ENCODE measurements at regions not wholly inside any gene's neighbourhood (a gene's known extent, or its start where the extent isn't known, plus 50 kb on each side); places are given as distances from the start of the nearest gene placed in this dataset.

DNA sequence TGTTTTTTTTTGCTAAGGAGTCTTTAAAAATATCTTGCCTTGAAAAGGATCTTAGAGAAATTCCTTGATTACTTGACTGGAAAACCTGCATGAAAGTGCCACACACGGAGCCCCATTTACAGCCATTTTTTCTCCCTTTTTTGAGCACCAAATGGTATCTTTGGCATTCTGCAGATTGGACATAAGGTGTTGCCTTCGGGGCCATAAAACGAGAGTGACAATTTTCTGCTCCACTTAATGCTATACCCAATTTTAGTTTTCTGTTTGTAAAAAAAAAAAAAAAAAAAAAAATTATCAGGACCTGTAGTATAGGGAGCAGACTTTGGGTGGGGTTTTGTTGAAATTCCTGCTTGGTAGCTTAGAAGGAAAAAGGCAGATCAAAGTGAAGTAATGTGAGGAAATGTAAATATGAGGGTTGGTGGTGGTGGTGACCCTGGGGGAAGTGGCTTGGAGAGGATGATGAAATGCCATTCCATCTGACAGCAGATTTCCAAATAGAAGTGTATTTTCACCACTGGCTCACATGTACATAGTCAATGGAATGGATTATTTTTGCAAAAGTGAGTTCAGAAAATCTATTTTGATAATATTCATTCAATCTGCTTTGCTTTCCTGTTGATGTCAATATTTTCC, 212.1 kb upstream of the SOX4 start:
- TF ChIP-seq POLR2AphosphoS5 (IDR thresholded peaks at IDR 0.05): no peak
- no peak for TF ChIP-seq CTCF (IDR thresholded peaks at IDR 0.05)
- TF ChIP-seq POLR2A (IDR thresholded peaks at IDR 0.05): no peak
